Upper lobe of right lung (tissue), 1 donor: ENCODE measurements at regions not wholly inside any gene's neighbourhood (a gene's known extent, or its start where the extent isn't known, plus 50 kb on each side); places are given as distances from the start of the nearest gene placed in this dataset.

Experiments
- ATAC-seq: fragments of 200-7000 bp; cut with Tn5 transposase; one replicate; pipeline ENCODE4 v1.9.1; 2020; ENCODE audit warnings: mild to moderate bottlenecking, moderate library complexity
- DNase-seq: peaks from one replicate; pipeline ENCODE4 v3.0.0-alpha.2; 2020
- H3K27ac ChIP-seq: fragments of 200-600 bp; one replicate; pipeline ENCODE4 v1.8.0; 2022
- H3K27me3 ChIP-seq: fragments of 200-600 bp; one replicate; pipeline ENCODE4 v1.8.0; 2022; ENCODE audit warnings: mild to moderate bottlenecking
- H3K36me3 ChIP-seq: fragments of 200-600 bp; one replicate; pipeline ENCODE4 v1.8.0; 2022
- H3K4me1 ChIP-seq: fragments of 200-600 bp; one replicate; pipeline ENCODE4 v1.8.0; 2022
- H3K4me3 ChIP-seq: fragments of 200-600 bp; one replicate; pipeline ENCODE4 v1.8.0; 2022; ENCODE audit warnings: mild to moderate bottlenecking
- H3K9me3 ChIP-seq: fragments of 200-600 bp; one replicate; pipeline ENCODE4 v1.8.0; 2022
- CTCF ChIP-seq: fragments of 200-600 bp; IDR thresholded peaks from one replicate; pipeline ENCODE4 v1.8.0; 2022; ENCODE audit warnings: antibody characterized with exemption
- intact Hi-C: fragments of 100-400 bp; cut with DNase I; formaldehyde crosslinking; loops from one replicate; pipeline ENCODE4 v1.11.0; 2022
- donor health status: DM: no; HTN: yes; CAD: no; lungs with severe emphysema.

DNA sequence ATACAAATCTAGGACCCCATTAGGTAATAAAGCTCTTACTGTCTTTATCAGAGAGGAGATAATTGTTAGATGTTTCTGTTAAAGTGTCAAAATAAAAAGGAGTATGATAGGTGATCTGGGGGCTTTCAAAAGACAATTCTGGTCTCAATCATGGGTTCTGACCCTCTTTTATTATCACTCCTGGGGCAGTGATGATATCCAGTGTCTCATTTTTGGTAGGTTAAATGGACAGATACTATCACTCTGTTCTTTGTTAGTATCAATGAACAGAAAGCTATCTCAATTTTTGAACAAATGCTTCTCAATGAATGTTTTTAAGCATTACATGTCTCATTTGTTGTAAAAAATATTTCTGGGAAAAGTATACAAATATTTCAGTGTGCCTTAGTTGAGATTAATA, 405.9 kb downstream of the MLLT3 start:
- DNase-seq = no peak
- no peak overlapping the region for H3K4me3 ChIP-seq
- no peaks in the 10 kb centered on the region for H3K27me3 ChIP-seq
- intact Hi-C loops = no loop called here
- H3K36me3 ChIP-seq = no peaks in the 10 kb centered on the region
- H3K4me1 ChIP-seq = no peaks in the 10 kb centered on the region
- ATAC-seq = no peak
- no peak overlapping the region for H3K27ac ChIP-seq
- no peak for TF ChIP-seq CTCF
- H3K9me3 ChIP-seq = no peaks in the 10 kb centered on the region

- Histone ChIP-seq H3K27ac (no peak overlapping the region), H3K4me3 (no peak overlapping the region), H3K9me3 (no peaks in the 10 kb centered on the region), H3K36me3 (no peaks in the 10 kb centered on the region), H3K27me3 (no peaks in the 10 kb centered on the region), H3K4me1 (no peaks in the 10 kb centered on the region)
- DNase-seq = no peak
- no peak for TF ChIP-seq CTCF
- intact Hi-C loops = no loop called here
- ATAC-seq = no peak
These were observed 406.7 kb downstream of the MLLT3 start for GRCh38 chr9:20215552-20215951.

GRCh38 chr9:20212806-20213205, 409.5 kb downstream of the MLLT3 start:
- Histone ChIP-seq H3K4me3 (no peak overlapping the region), H3K36me3 (no peaks in the 10 kb centered on the region), H3K4me1 (no peaks in the 10 kb centered on the region), H3K9me3 (no peaks in the 10 kb centered on the region), H3K27me3 (no peaks in the 10 kb centered on the region), H3K27ac (no peak overlapping the region)
- intact Hi-C loops = no loop called here
- ATAC-seq = no peak
- DNase-seq = no peak
- TF ChIP-seq CTCF = no peak

DNA sequence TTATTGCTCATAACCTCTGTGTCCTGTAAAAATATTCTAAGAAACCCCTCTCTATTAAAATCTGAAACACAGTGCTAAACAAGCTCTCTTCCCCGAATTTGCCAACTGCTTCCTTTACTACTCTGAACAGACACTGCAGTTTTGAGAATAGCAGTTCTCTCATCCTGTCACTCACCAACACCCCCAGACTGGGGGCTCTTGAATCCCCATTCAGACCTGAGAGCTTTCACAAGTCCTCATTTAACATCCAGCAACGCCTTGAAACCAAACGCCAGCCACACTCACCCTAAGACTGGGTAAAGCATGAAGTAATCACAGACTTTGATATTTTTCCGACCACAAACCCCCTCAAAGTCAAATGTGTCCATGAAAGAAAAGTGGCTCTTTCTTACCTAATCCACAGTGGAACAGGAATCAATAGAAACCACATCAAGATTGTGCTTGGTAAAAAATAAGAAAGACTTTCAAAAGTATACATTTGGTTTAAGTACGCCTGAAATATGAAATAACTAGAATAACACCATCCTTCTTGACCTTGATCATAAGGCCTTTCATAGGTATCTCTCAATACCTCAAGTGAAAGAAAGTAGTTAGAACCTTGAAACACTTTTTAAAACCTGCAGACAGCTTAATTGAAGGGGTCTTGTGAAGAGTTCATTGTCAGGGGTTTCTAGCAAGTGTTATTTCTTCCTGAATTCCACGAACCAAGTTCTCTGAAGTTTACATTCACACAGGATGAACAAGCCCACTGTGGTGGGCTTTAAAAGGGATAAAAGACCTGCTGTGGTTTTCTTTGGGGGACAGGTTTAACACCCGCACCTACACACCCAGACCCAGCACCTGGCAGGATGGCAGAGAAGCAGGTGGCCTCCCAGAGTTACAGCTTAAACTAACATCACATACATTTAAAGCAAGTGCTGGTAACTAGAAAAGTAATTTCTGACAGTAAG, 412.6 kb downstream of the MLLT3 start:
- ATAC-seq = no peak
- Histone ChIP-seq H3K9me3 (no peaks in the 10 kb centered on the region), H3K4me1 (no peaks in the 10 kb centered on the region)

DNA sequence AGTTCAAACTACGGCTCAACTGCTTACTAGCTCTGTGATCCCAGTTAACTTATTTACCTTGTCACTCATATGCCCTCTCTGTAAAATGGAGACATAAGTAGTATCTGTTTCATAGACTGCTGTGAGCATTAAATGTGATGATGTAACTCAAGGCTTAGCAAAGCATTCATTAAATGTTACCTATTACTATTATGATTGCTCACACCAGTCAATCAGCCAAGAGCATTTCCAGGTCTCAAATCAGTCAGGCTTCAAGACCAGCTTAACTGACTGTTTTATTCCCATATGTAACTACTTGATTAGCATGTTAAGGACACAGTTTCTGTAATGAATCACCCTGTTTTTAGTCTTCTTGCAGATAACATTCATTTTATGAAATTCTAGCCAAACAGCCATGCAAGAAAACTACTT, 413.3 kb downstream of the MLLT3 start:
- no peaks in the 10 kb centered on the region for H3K36me3 ChIP-seq
- no peaks in the 10 kb centered on the region for H3K9me3 ChIP-seq
- ATAC-seq (no peak), DNase-seq (no peak)
- H3K4me1 ChIP-seq = no peaks in the 10 kb centered on the region
- no peak overlapping the region for H3K4me3 ChIP-seq
- H3K27me3 ChIP-seq = no peaks in the 10 kb centered on the region
- no peak for TF ChIP-seq CTCF
- intact Hi-C loops = no loop called here
- no peak overlapping the region for H3K27ac ChIP-seq

More for the DNA sequence above, 412.6 kb downstream of the MLLT3 start:
- intact Hi-C loops = no loop called here
- Histone ChIP-seq H3K27ac (no peak overlapping the region), H3K27me3 (no peaks in the 10 kb centered on the region), H3K4me3 (no peak overlapping the region), H3K36me3 (no peaks in the 10 kb centered on the region)
- no peak for TF ChIP-seq CTCF
- no peak for DNase-seq
